H9 (cell line): ENCODE measurements at regions not wholly inside any gene's neighbourhood (a gene's known extent, or its start where the extent isn't known, plus 50 kb on each side); places are given as distances from the start of the nearest gene placed in this dataset.

Experiments used
- DNase-seq: peaks from one replicate; pipeline ENCODE4 v3.0.0-alpha.2; 2017
- H2AFZ ChIP-seq: one replicate; pipeline ENCODE4 v1.6.1; 2013; ENCODE audit warnings: mild to moderate bottlenecking, low read length, control low read depth, moderate library complexity
- H2AK5ac ChIP-seq: 2 replicates; pipeline ENCODE4 v1.6.1; 2013; ENCODE audit warnings: low read length, control low read depth, mixed read lengths; ENCODE audit not compliant: insufficient read length
- H2BK120ac ChIP-seq: one replicate; pipeline ENCODE4 v1.6.1; 2013; ENCODE audit warnings: low read depth, mild to moderate bottlenecking, low read length, control low read depth, inconsistent platforms; ENCODE audit not compliant: poor library complexity, severe bottlenecking
- H2BK12ac ChIP-seq: 2 replicates; pipeline ENCODE4 v1.6.1; 2013; ENCODE audit warnings: low read length, control low read depth, mixed read lengths, low read depth; ENCODE audit not compliant: insufficient read length
- H2BK15ac ChIP-seq: 2 replicates; pipeline ENCODE4 v1.6.1; 2013; ENCODE audit warnings: low read depth, low read length, control low read depth
- H2BK20ac ChIP-seq: one replicate; pipeline ENCODE4 v1.6.1; 2013; ENCODE audit warnings: low read depth, mild to moderate bottlenecking, low read length, control low read depth, inconsistent platforms; ENCODE audit not compliant: poor library complexity, severe bottlenecking
- H2BK5ac ChIP-seq: 2 replicates; pipeline ENCODE4 v1.6.1; 2013; ENCODE audit warnings: low read length, control low read depth, mixed read lengths; ENCODE audit not compliant: insufficient read length
- H3K14ac ChIP-seq: 2 replicates; pipeline ENCODE4 v1.6.1; 2013; ENCODE audit warnings: low read length, control low read depth; ENCODE audit not compliant: insufficient read depth
- H3K18ac ChIP-seq: 2 replicates; pipeline ENCODE4 v1.6.1; 2013; ENCODE audit warnings: low read depth, mild to moderate bottlenecking, mixed read lengths, low read length, control low read depth; ENCODE audit not compliant: insufficient read length
- H3K23ac ChIP-seq: 2 replicates; pipeline ENCODE4 v1.6.1; 2013; ENCODE audit warnings: low read length, control low read depth, mixed read lengths, low read depth; ENCODE audit not compliant: insufficient read length
- H3K23me2 ChIP-seq: 2 replicates; pipeline ENCODE4 v1.6.1; 2013; ENCODE audit warnings: low read depth, mild to moderate bottlenecking, mixed read lengths, low read length, control low read depth; ENCODE audit not compliant: insufficient read length, poor library complexity, severe bottlenecking
- H3K27ac ChIP-seq: 2 replicates; pipeline ENCODE4 v1.5.1; 2013; ENCODE audit warnings: low read length, control low read depth, mixed read lengths, low read depth; ENCODE audit not compliant: insufficient read length
- H3K27me3 ChIP-seq: 2 replicates; pipeline ENCODE4 v1.6.1; 2013; ENCODE audit warnings: low read length, control low read depth, inconsistent platforms; ENCODE audit not compliant: insufficient read depth
- H3K4ac ChIP-seq: 2 replicates; pipeline ENCODE4 v1.6.1; 2013; ENCODE audit warnings: low read depth, mild to moderate bottlenecking, control low read depth, inconsistent platforms, low read length, moderate library complexity
- H3K4me1 ChIP-seq: 2 replicates; pipeline ENCODE4 v1.6.1; 2013; ENCODE audit warnings: low read length, control low read depth, inconsistent platforms; ENCODE audit not compliant: insufficient read depth
- H3K4me2 ChIP-seq: 2 replicates; pipeline ENCODE4 v1.6.1; 2013; ENCODE audit warnings: low read length, control low read depth, mixed read lengths; ENCODE audit not compliant: insufficient read length, insufficient read depth
- H3K56ac ChIP-seq: 2 replicates; pipeline ENCODE4 v1.6.1; 2013; ENCODE audit warnings: low read depth, mild to moderate bottlenecking, mixed read lengths, low read length, control low read depth; ENCODE audit not compliant: insufficient read length
- H3K79me1 ChIP-seq: 2 replicates; pipeline ENCODE4 v1.6.1; 2013; ENCODE audit warnings: low read depth, mild to moderate bottlenecking, moderate library complexity, low read length, control low read depth, inconsistent platforms; ENCODE audit not compliant: insufficient read depth, poor library complexity, severe bottlenecking
- H3K79me2 ChIP-seq: 2 replicates; pipeline ENCODE4 v1.6.1; 2013; ENCODE audit warnings: low read length, control low read depth, inconsistent platforms; ENCODE audit not compliant: insufficient read depth
- H3K9ac ChIP-seq: 2 replicates; pipeline ENCODE4 v1.6.1; 2013; ENCODE audit warnings: low read length, control low read depth, mixed read lengths; ENCODE audit not compliant: insufficient read length; ENCODE audit errors: extremely low read depth
- H3K9me3 ChIP-seq: one replicate; pipeline ENCODE4 v1.6.1; 2013; ENCODE audit warnings: low read depth, low read length, inconsistent platforms; ENCODE audit not compliant: control insufficient read depth
- H3T11ph ChIP-seq: one replicate; pipeline ENCODE4 v1.6.1; 2013; ENCODE audit warnings: mild to moderate bottlenecking, low read length, control low read depth, inconsistent platforms
- H4K20me1 ChIP-seq: one replicate; pipeline ENCODE4 v1.6.1; 2013; ENCODE audit not compliant: control insufficient read depth, insufficient read length, insufficient read depth
- H4K5ac ChIP-seq: 2 replicates; pipeline ENCODE4 v1.6.1; 2013; ENCODE audit warnings: low read depth, mild to moderate bottlenecking, mixed read lengths, low read length, control low read depth; ENCODE audit not compliant: insufficient read length
- H4K8ac ChIP-seq: replicated peaks from 2 replicates; pipeline ENCODE4 v1.6.1; 2013; ENCODE audit warnings: low read length, control low read depth, mixed read lengths, low read depth; ENCODE audit not compliant: insufficient read length
- H4K91ac ChIP-seq: 2 replicates; pipeline ENCODE4 v1.6.1; 2013; ENCODE audit warnings: low read depth, mild to moderate bottlenecking, moderate library complexity, mixed read lengths, low read length, control low read depth; ENCODE audit not compliant: insufficient read length
- H3K27ac Mint-ChIP-seq, 3 experiments: 2 replicates in 2 of 3; 3 replicates in 1 of 3; pipeline ENCODE4 v1.8.0; 2020 to 2021; ENCODE audit warnings: mixed read lengths in 3 of 3, mild to moderate bottlenecking in 1 of 3, moderate library complexity in 1 of 3
- H3K27me3 Mint-ChIP-seq: 2 replicates; pipeline ENCODE4 v1.8.0; 2021; ENCODE audit warnings: low read depth, mild to moderate bottlenecking, moderate library complexity, mixed read lengths
- H3K36me3 Mint-ChIP-seq, 3 experiments: 2 replicates in 2 of 3; 3 replicates in 1 of 3; pipeline ENCODE4 v1.8.0; 2020 to 2021; ENCODE audit warnings: low read depth in 3 of 3, mixed read lengths in 3 of 3; ENCODE audit not compliant: insufficient read depth in 1 of 3
- H3K4me1 Mint-ChIP-seq, 2 experiments: 2 replicates each; pipeline ENCODE4 v1.8.0; 2020; ENCODE audit warnings: mixed read lengths in 2 of 2
- H3K4me3 Mint-ChIP-seq, 2 experiments: 2 replicates in 1 of 2; 3 replicates in 1 of 2; pipeline ENCODE4 v1.8.0; 2020 to 2021; ENCODE audit warnings: mild to moderate bottlenecking in 2 of 2, mixed read lengths in 2 of 2, moderate library complexity in 1 of 2
- H3K9me3 Mint-ChIP-seq, 2 experiments: 2 replicates in 1 of 2; 3 replicates in 1 of 2; pipeline ENCODE4 v1.8.0; 2020; ENCODE audit warnings: mild to moderate bottlenecking in 2 of 2, mixed read lengths in 2 of 2, moderate library complexity in 1 of 2
- CTCF ChIP-seq: fragments of 200-600 bp; sonication (generic); conservative IDR thresholded peaks from 3 replicates; pipeline ENCODE4 v1.8.0; 2021; ENCODE audit warnings: antibody characterized with exemption, mild to moderate bottlenecking
- WGBS: extraction: QIAGEN DNeasy Blood & Tissue Kit; methylation state at CpG from one replicate; pipeline ENCODE4 v1.1.7; 2013; ENCODE audit warnings: missing lambda C conversion rate, low lambda C conversion rate, mixed read lengths; ENCODE audit not compliant: insufficient read length; ENCODE audit errors: extremely low coverage; 5-methylcytosine and 5-hydroxymethylcytosine counted together

- Histone ChIP-seq H4K8ac (no peak overlapping the region), H4K91ac (no peak overlapping the region), H3K27ac (no peak overlapping the region), H2BK15ac (no peak overlapping the region), H4K20me1 (no peaks in the 10 kb centered on the region), H2BK5ac (no peak overlapping the region), H3K18ac (no peak overlapping the region), H2BK120ac (no peak overlapping the region), H2AK5ac (no peak overlapping the region), H3K23me2 (no peaks in the 10 kb centered on the region), H3K4me2 (no peak overlapping the region), H3K9ac (no peak overlapping the region), H3K23ac (no peak overlapping the region), H3K79me1 (no peaks in the 10 kb centered on the region), H3K9me3 (no peaks in the 10 kb centered on the region), H3K4me1 (no peaks in the 10 kb centered on the region), H2AFZ (no peak overlapping the region), H4K5ac (no peak overlapping the region), H3T11ph (no peak overlapping the region), H2BK12ac (no peak overlapping the region), H3K14ac (no peak overlapping the region), H2BK20ac (no peak overlapping the region), H3K56ac (no peak overlapping the region), H3K4ac (no peak overlapping the region), H3K79me2 (no peaks in the 10 kb centered on the region), H3K27me3 (no peaks in the 10 kb centered on the region)
- no peak for DNase-seq
- Mint-ChIP-seq H3K36me3 (no peaks in the 10 kb centered on the region), H3K4me1 (no peaks in the 10 kb centered on the region), H3K9me3 (no peaks in the 10 kb centered on the region), H3K27ac (no peak overlapping the region), H3K4me3 (no peak overlapping the region), H3K27me3 (no peaks in the 10 kb centered on the region)
- no peak for TF ChIP-seq CTCF
- WGBS, result no CpG with 5 or more reads among the region's 2 CpGs
These were observed 142.5 kb downstream of the TMX1 start for GRCh38 chr14:51382506-51382905.
